ENCODE measurements at regions not wholly inside any gene's neighbourhood (a gene's known extent, or its start where the extent isn't known, plus 50 kb on each side); places are given as distances from the start of the nearest gene placed in this dataset.

DNA sequence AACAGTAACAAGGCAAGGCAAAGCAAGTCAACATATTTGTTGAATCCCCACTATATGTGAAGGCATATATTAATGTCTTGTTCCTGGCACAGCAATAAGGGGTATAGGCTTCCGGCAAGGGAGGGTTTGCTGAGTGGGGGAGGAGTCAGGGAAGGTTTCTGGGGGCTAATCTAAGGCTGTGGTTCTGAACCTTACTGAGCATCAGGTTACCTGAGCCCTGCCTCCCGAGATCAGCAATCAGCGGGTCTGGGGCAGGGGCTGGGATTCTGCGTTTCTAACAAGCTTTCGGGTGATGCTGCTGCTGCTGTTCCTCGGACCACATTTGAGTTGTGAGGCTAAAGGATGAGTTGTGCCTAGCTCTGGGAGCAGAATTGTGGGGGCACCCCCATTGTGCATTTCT lies 401.7 kb upstream of the SPRED2 start:
- TF ChIP-seq EZH2 (IDR thresholded peaks at IDR 0.05; ENCODE audit: borderline replicate concordance), result no peak
- TF ChIP-seq, protein P1, sequence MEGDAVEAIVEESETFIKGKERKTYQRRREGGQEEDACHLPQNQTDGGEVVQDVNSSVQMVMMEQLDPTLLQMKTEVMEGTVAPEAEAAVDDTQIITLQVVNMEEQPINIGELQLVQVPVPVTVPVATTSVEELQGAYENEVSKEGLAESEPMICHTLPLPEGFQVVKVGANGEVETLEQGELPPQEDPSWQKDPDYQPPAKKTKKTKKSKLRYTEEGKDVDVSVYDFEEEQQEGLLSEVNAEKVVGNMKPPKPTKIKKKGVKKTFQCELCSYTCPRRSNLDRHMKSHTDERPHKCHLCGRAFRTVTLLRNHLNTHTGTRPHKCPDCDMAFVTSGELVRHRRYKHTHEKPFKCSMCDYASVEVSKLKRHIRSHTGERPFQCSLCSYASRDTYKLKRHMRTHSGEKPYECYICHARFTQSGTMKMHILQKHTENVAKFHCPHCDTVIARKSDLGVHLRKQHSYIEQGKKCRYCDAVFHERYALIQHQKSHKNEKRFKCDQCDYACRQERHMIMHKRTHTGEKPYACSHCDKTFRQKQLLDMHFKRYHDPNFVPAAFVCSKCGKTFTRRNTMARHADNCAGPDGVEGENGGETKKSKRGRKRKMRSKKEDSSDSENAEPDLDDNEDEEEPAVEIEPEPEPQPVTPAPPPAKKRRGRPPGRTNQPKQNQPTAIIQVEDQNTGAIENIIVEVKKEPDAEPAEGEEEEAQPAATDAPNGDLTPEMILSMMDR (IDR thresholded peaks at IDR 0.05; ENCODE audit: poor library complexity), result no peak
